Activated CD4-positive, alpha-beta T cell treated with anti-CD3 and anti-CD28 coated beads, Interleukin-2, Interleukin-4, amounts not matched to agents 100 ng/mL and 50 ng/mL, durations not matched to agents 16 hours and 8 hours (primary cell): ENCODE measurements at regions not wholly inside any gene's neighbourhood (a gene's known extent, or its start where the extent isn't known, plus 50 kb on each side); places are given as distances from the start of the nearest gene placed in this dataset.

Experiments
- DNase-seq: peaks from one replicate; pipeline ENCODE4 v3.0.0-alpha.2; 2020; ENCODE audit warnings: low spot score

DNA sequence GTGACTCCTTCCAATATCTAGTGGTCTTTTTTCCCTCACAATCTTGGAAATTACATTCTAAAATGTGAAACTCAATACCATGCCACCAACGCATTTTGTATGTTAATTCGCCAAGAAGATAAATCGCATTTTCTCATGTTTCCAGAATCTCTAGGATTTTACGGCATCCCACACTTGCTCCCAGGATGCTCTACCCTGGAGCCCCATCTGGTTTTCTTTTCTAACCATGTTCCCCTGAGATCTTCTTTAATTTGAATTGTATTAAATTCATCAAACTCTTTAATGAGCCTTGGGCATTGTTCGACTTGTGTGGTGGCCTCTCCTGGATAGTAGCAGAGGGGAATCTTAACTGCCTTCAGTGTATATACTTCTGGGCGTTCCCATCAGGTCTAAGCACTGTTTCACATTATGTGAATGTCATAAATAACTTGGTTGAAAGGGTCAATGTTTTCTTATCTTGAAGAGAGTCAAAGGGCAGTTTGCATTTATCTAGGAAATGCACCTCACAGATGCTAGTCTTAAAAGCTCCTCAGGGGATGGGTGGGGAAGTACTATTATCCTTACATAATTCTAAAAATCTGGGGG lies 169.1 kb upstream of the MEOX2 start:
- no peak for DNase-seq

- DNase-seq = no peak
These were observed 168.5 kb upstream of the MEOX2 start for GRCh38 chr7:15854841-15855524.

GRCh38 chr7:15853832-15854470 lies 167.5 kb upstream of the MEOX2 start:
- DNase-seq = no peak

DNA sequence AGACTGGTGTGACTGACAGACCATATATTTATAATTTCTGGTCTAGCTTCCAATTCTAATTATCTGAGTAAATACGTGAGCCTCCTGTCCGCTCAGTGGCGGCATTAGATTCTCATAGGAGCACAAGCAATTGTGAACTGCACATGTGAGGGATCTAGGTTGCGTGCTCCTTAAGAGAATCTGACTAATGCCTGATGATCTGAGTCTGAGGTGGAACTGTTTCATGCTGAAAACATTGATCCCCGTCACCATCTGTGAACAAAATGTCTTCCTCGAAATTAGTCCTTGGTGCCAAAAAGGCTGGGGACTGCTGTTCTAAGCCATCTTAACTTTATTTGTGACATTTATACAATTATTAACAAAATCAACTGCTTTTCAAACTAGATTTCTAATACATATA lies 164.7 kb upstream of the MEOX2 start:
- DNase-seq = no peak

DNA sequence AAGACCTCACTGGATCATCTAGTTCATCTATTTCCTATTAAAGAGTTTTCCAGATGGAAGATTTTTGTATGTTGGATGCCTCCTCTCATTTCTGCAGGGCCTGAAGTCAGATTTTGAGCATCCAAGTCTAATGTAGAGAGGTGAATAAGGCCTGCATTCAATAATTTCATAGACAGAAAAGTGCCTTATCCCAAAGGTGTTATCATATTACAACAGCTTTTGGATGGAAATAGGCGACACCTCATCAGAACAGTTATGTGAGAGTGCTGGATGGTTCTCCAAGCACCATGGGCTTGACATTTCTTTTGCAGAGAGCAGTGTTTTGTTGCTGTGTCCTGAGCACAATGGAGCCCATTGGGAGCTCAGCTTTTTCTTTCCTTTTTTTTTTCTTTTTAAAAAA lies 162.4 kb upstream of the MEOX2 start:
- no peak for DNase-seq

DNA sequence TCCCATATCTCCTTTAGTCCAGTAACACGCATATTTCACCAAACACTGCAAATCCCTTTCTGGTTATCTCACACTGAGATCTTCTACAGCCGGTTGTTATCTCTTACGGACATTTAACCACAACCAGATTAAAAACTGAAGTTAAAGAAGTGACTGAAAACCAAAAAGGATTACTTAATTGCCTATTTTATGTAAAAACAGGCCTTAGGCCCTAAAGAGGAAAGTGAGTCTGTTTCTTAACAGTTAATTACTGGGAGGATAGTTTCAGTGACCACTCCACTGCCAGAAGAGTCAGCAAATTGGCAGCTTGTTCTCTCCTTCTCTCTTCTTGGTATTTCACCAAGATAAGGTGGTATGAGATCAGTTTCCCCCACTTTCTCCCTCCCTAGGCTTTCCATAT lies 161.9 kb upstream of the MEOX2 start:
- no peak for DNase-seq

- DNase-seq = no peak
These were observed 159.4 kb upstream of the MEOX2 start for GRCh38 chr7:15845868-15846267.

DNA sequence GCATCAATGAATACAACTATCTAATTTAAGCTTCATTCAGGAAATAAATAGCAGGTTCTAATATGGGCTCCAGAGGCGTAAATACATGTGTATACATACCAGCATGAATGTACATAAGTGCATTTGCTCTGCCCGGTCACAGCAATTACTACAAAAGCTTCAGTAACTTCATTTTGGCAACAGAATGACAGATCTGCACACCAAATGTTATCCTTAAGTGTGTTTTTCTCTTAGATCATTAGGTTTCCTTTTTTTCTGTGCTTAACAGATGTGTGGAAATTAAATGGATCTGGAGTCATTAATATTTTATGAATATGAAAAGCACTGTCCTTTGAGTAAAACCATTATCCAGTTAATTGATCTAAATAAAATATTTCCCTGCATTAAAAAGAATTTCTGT lies 159.0 kb upstream of the MEOX2 start:
- DNase-seq = no peak

DNA sequence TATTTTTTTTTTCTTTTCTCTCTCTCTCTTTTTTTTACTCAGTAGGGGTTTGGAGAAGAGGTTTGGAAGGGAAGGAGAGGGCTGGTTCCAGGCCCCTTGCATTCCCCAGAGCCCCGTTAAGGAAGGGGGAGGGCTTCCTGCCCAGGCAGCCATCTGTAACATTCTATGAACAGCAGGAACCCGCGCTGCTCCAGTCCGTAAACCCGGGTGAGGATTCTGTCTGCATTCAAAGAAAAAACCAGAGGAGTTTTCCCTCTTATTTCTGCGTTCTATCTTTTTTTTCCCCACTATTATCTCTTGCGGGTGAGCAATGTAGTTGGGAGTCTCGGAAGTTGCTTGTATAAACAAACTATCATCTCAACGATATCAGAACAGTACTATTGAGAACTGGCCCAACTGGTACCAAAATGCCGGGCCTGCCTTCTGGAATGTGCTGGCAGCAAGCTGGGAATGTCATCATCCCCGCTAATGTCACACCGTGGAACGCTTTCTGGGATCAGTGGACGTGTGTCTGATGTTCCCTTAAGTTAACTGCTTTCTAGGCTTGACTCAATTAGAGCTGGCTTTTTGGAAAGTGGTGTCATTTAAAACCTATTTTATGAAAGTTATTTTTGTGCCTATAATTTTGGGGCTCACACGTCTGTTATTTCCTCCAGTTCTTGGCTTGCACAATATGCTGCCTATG lies 153.1 kb upstream of the MEOX2 start:
- DNase-seq = no peak

GRCh38 chr7:15838265-15838664 lies 151.8 kb upstream of the MEOX2 start:
- no peak for DNase-seq

DNA sequence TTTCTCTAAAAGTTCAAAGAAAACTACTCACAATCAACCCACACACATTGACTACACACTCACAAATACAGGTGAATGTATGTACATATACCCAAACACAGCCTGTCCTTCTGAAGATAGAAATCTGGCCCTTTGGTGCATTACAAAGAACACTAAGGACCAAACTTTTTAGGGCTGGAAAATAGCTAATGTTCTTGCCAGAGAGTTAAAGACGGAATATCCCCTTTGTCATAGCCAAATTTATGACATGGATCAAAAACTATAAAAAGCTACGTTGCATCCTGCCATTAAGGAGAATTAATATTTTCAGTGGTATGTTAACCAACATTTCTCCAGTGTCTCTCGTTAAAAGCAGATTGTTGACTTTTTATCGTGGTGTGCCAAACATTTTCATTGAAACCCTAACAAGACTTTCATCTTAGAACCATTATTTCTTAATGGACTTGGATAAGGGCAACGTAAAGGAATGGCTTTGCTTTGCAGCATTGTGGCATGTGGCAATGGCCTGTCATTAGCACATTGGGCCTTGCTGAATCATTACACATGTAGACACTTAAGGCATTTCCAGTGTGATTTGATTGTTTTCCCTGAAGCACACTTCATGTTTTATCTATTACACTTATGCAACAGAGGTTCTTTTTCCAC lies 150.9 kb upstream of the MEOX2 start:
- no peak for DNase-seq

DNA sequence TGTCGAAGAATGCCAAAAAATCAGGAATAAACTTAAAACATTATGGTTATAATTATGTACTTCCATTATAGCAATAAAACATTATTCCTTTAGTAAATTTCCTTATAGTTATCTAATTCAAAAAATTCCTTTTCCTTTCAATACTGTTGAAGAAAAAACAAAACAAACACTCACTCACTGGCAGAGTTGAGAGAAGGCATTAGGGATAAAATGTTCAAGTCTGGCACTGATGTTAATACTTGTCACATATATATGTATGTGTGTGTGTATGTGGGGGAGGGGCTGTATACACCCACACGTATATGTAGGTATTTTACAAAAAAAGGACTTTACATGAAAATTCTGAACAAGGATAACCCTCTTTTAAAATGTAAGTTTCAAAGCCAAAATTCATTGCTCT lies 150.2 kb upstream of the MEOX2 start:
- DNase-seq = no peak

DNA sequence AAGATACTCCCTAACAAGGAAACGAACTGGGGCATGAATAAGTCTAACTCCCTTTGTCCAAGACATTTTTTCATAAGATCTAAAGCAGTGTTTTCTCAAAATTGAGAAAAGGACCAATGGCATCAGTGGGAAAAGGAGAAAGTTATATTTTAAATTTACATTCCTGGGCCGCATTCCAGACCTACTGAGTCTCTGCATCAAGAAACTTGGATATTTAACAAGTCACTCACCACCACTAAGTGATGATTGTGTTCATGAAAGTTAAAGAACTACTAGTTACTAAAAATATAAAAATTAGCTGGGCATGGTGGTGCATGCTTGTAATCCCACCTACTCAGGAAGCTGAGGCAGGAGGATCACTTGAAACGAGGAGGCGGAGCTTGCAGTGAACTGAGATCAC lies 149.6 kb upstream of the MEOX2 start:
- DNase-seq = no peak

DNA sequence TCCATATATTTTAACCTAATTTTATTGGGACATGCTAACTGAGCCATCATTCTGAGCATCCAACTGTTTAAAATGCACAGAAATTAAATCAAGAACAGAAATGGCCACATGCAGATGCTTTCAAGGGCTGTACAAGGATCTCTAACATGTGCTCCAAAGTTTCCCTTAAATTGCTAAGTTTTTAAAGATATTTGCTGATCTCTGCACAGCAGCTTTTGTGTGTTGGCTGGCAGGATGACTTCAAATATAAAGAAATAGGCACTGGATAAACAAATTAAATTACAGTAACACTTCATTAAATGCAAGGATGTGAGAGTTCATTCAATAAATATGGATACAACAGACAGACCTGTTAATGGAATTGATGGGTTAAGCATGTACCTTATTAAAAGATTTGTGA lies 148.0 kb upstream of the MEOX2 start:
- DNase-seq = no peak

DNA sequence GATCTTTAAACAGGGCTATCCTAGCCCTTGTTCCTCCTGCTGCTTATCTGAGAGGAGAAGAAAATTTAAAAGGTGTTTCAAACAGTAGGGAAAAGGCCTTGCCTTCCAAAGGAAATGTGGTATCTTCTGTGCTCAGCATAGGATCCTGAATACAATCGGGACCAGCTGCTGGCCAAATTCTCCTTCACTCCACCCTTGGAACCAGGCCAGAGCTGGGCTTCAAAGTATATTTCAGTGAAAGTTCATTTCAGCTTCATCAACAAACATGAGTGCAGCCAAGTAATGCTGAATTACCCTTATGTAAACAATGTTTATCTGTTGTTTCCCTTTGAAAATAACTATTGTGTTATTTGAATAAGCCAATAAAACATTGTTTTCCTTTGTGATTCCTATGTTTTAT lies 146.5 kb upstream of the MEOX2 start:
- no peak for DNase-seq

GRCh38 chr7:15831606-15832005 lies 145.1 kb upstream of the MEOX2 start:
- DNase-seq = no peak

GRCh38 chr7:15829691-15830090 lies 143.2 kb upstream of the MEOX2 start:
- DNase-seq = no peak

GRCh38 chr7:15828881-15829280 lies 142.4 kb upstream of the MEOX2 start:
- DNase-seq = no peak

DNA sequence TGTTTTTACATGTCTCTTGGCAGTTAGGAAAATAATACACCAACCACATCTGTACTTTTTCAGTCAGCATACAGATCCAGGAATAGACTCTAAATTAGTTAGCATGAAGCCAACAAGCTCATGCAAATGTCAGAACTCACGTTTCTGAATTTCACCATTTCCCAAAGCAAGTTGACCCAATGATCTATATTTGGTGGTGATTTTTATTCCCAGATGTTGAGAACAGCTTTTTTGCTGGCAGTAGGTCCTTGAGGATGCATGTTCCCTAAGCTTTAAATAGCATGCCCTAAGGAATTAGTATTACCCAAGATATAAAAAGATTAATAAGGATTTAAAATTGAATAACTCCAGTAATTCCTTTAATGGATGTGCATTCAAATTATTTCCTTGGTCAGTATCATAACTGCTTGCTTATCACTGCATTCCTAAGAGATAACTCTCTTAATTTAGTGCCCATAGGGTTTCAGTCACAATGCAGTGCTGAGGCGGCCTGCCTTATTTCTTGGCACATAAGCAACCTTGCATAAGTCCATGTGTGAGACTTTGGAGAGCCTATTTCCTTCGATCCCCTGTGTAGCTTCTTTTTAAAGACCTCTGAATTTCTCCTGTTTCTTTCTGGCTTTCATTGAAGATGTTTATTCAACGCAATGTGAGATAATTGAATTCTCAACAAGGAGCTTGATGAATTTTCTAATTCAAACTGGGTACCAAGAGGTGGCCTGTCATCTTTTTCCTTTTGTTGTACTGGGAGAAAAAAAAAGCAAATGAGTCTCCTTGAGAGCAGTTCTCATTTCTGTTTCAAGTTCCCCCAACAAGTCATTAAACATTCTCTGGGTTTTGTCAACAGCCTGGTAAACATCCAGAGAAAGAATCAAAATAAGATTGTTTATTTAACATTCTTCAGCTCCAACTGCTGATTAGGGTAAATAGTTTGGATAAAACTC lies 135.3 kb upstream of the MEOX2 start:
- no peak for DNase-seq

- DNase-seq = no peak
These were observed 133.8 kb upstream of the MEOX2 start for GRCh38 chr7:15820319-15820718.

GRCh38 chr7:15816835-15817426 lies 130.4 kb upstream of the MEOX2 start:
- no peak for DNase-seq
